ENCODE measurements at regions not wholly inside any gene's neighbourhood (a gene's known extent, or its start where the extent isn't known, plus 50 kb on each side); places are given as distances from the start of the nearest gene placed in this dataset.

GRCh38 chr4:166426300-166426863 is 553.3 kb downstream of the TLL1 start:
- no peak for TF ChIP-seq RBM22 (IDR thresholded peaks at IDR 0.05; ENCODE audit: low read depth, low read length, poor library complexity, severe bottlenecking)
- TF ChIP-seq ZNF316 (IDR thresholded peaks at IDR 0.05) = no peak
- no peak for TF ChIP-seq POLR2A (conservative IDR thresholded peaks at IDR 0.05)
- no peak for TF ChIP-seq KDM1A (IDR thresholded peaks at IDR 0.05)
- TF ChIP-seq ZSCAN32 (CRISPR knock-in tag; IDR thresholded peaks at IDR 0.05) = no peak
- no peak for TF ChIP-seq CTCF (IDR thresholded peaks at IDR 0.05 in 2 of 3, conservative IDR thresholded peaks at IDR 0.05 in 1 of 3; ENCODE audit: insufficient read depth in 2 of 3, low read depth in 1 of 3, low read length in 3 of 3)
- no peak for TF ChIP-seq THRA (IDR thresholded peaks at IDR 0.05)
- TF ChIP-seq EZH2 (IDR thresholded peaks at IDR 0.05; ENCODE audit: borderline replicate concordance, low read depth, low read length) = no peak
- TF ChIP-seq CEBPB (tag; IDR thresholded peaks at IDR 0.05) = no peak
- no peak for TF ChIP-seq REST (IDR thresholded peaks at IDR 0.05; ENCODE audit: borderline replicate concordance)
- TF ChIP-seq REST (CRISPR knock-in tag; IDR thresholded peaks at IDR 0.05; ENCODE audit: low read depth) = no peak
- TF ChIP-seq FOXM1 (IDR thresholded peaks at IDR 0.05; ENCODE audit: low read depth) = no peak
- TF ChIP-seq FOXM1 (CRISPR knock-in tag; IDR thresholded peaks at IDR 0.05; ENCODE audit: low read depth) = no peak
- no peak for TF ChIP-seq POLR2AphosphoS5 (IDR thresholded peaks at IDR 0.05; ENCODE audit: control insufficient read depth, insufficient read depth, low read depth, low read length)
- no peak for TF ChIP-seq LARP7 (IDR thresholded peaks at IDR 0.05)
- TF ChIP-seq ZBTB9 (CRISPR knock-in tag; IDR thresholded peaks at IDR 0.05) = no peak
